HUES6 (cell line): ENCODE measurements at regions not wholly inside any gene's neighbourhood (a gene's known extent, or its start where the extent isn't known, plus 50 kb on each side); places are given as distances from the start of the nearest gene placed in this dataset.
"Not testable (repeated sequence)": the region's sequence is repeated elsewhere in the genome, so short reads cannot be mapped to it uniquely, and the experiment has no call there.

Experiments
- H3K27ac ChIP-seq: 2 replicates; pipeline ENCODE4 v1.7.0; 2013; ENCODE audit warnings: low read depth, mild to moderate bottlenecking, low read length, inconsistent platforms
- H3K27me3 ChIP-seq: 2 replicates; pipeline ENCODE4 v1.6.1; 2013; ENCODE audit warnings: low read length; ENCODE audit not compliant: control insufficient read depth, insufficient read depth
- H3K36me3 ChIP-seq: 2 replicates; pipeline ENCODE4 v1.6.1; 2013; ENCODE audit warnings: low read length; ENCODE audit not compliant: control insufficient read depth, insufficient read depth
- H3K4me1 ChIP-seq: 2 replicates; pipeline ENCODE4 v1.6.1; 2013; ENCODE audit warnings: low read length; ENCODE audit not compliant: control insufficient read depth, insufficient read depth
- H3K4me3 ChIP-seq: 2 replicates; pipeline ENCODE4 v1.5.1; 2013; ENCODE audit warnings: low read depth, low read length
- H3K9ac ChIP-seq: one replicate; pipeline ENCODE4 v1.6.1; 2013; ENCODE audit warnings: mild to moderate bottlenecking, low read length
- H3K9me3 ChIP-seq: 2 replicates; pipeline ENCODE4 v1.6.1; 2013; ENCODE audit warnings: low read depth, low read length; ENCODE audit not compliant: control insufficient read depth, insufficient read depth

DNA sequence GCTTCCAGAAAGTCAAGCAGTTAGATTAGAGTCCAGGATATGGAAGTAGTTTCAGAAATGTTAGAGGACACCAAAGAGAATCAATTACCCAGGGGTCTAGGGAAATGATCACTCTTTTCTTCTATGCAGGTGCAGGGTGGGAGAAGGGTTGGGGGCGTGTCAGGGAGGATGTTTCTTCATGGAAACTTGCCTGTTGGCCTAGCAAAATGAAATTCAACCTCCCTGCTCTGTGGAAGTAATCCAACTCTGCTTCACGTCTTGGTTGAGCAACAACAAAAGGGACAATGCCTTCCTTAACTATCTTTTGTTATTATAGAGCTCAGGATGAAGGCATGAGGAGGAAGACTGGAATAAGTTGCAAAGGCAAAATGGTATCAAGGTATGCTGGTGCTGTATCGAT is 210.8 kb upstream of the ETAA1 start:
- no peak overlapping the region for H3K27ac ChIP-seq
- H3K4me3 ChIP-seq: no peak overlapping the region
- no peak overlapping the region for H3K9ac ChIP-seq
- H3K27me3 ChIP-seq: no peaks in the 10 kb centered on the region
- H3K9me3 ChIP-seq: no peaks in the 10 kb centered on the region
- no peaks in the 10 kb centered on the region for H3K36me3 ChIP-seq
- no peaks in the 10 kb centered on the region for H3K4me1 ChIP-seq

DNA sequence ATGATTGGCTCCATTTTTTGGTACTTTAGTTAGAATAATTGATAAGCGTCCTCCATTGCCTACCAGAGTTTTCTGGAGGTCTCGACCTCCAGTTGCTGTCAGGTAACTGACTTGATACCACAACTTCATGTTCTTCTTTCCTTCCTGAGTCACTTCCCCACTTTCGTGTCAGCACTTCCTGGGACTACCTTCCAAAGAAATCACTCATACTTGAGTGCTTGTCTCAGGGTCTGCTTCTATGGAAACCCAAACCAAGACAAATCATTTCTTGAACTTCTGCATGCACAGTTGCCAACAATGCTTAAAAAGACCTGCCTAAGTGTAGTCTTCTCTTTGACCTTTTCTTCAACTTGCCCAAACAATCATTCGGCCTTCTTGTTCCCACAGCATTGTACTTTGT is 210.3 kb upstream of the ETAA1 start:
- H3K36me3 ChIP-seq: no peaks in the 10 kb centered on the region
- no peaks in the 10 kb centered on the region for H3K27me3 ChIP-seq
- no peak overlapping the region for H3K27ac ChIP-seq
- H3K9ac ChIP-seq: no peak overlapping the region
- H3K9me3 ChIP-seq: no peaks in the 10 kb centered on the region
- H3K4me1 ChIP-seq: no peaks in the 10 kb centered on the region
- H3K4me3 ChIP-seq: no peak overlapping the region

DNA sequence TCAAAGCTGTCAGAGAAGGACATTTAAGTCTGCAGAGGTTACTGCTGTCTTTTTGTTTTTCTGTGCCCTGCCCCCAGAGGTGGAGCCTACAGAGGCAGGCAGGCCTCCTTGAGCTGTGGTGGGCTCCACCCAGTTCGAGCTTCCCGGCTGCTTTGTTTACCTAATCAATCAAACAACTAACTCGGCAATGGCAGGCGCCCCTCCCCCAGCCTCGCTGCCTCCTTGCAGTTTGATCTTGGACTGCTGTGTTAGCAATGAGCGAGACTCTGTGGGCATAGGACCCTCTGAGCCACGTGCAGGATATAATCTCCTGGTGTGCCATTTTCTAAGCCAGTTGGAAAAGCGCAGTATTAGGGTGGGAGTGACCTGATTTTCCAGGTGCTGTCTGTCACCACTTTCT is 201.8 kb upstream of the ETAA1 start:
- H3K27me3 ChIP-seq, H3K4me3 ChIP-seq, H3K36me3 ChIP-seq, H3K9ac ChIP-seq, H3K27ac ChIP-seq, H3K4me1 ChIP-seq: not testable (repeated sequence)
- H3K9me3 ChIP-seq: peaks cover 13% of the 10 kb centered on the region; the same call in 1 of the 2 replicates

DNA sequence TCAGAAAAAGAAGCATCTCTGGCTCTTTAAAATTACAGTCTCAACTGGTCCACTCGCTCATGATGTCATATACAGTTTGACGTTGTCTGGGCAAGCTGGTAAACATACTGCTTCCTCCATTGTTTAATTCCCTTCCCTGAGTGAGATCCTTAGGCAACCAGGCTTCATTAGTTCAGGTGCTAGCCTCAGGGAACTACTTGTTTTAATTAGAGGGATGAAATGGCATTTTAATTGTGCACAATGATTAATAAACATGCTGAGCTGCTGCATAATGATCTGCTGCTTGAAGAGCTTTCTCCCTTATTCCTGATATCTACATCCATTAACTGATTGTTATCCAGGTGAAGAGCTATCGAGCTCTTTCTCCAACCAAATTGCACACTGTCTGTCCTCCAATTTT is 195.6 kb upstream of the ETAA1 start:
- no peak overlapping the region for H3K4me3 ChIP-seq
- no peaks in the 10 kb centered on the region for H3K4me1 ChIP-seq
- no peaks in the 10 kb centered on the region; the same call in 1 of the 2 replicates for H3K9me3 ChIP-seq
- no peak overlapping the region for H3K9ac ChIP-seq
- no peaks in the 10 kb centered on the region for H3K27me3 ChIP-seq
- H3K36me3 ChIP-seq: no peaks in the 10 kb centered on the region
- no peak overlapping the region for H3K27ac ChIP-seq

DNA sequence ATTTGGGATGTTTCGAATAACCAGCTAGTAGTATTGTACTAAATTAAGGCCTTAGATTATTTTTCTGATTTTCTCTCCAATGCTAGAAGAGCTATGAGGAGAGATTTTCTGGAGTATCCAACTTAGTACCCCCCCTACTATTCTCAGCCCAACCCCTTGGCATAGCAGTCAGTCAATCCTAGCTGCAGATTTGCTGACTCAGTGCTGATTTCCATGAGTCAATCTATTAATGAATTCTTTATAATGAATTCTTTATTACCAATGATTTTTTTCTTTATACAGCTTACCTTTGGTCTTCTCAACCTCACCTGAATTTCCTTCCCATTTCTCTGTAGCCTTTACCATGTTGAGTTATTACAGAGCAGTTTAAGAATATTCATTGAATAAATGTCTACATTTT is 192.8 kb upstream of the ETAA1 start:
- H3K9ac ChIP-seq: no peak overlapping the region
- H3K36me3 ChIP-seq: no peaks in the 10 kb centered on the region
- no peaks in the 10 kb centered on the region for H3K27me3 ChIP-seq
- peaks cover 7% of the 10 kb centered on the region; the same call in 1 of the 2 replicates for H3K4me1 ChIP-seq
- H3K9me3 ChIP-seq: no peaks in the 10 kb centered on the region
- no peak overlapping the region for H3K27ac ChIP-seq
- no peak overlapping the region for H3K4me3 ChIP-seq

DNA sequence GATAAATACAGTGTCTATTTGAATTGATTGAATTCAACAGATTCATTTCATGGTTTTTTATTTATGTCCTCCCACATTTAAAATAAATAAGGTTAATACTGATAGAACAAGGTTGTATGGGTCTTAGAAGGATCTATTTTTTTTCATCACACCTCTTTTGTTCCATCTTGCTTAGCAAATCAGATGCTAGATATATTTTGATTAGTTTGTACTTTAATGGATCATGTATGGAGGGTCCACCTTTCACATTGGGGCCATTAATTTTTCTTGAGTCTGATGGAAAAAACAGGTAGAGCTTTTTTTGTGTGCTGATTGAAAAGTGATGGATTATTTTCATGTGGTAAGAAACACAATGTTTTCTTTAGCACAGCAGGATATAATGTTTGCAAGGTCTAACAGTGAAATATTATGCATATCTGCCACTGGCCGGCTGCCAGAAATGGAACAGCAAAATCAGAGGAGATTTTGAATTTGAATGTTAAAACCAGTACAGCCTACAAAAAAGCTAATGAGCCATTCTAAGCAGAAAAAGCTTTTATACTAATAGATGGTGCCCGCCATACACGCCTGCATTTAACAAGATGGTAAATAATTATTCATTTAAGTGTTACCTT is 188.1 kb upstream of the ETAA1 start:
- H3K27me3 ChIP-seq: no peaks in the 10 kb centered on the region
- H3K9ac ChIP-seq: no peak overlapping the region
- no peak overlapping the region for H3K4me3 ChIP-seq
- no peaks in the 10 kb centered on the region for H3K36me3 ChIP-seq
- H3K9me3 ChIP-seq: no peaks in the 10 kb centered on the region
- H3K27ac ChIP-seq: no peak overlapping the region
- peaks cover 7% of the 10 kb centered on the region; the same call in 1 of the 2 replicates for H3K4me1 ChIP-seq

DNA sequence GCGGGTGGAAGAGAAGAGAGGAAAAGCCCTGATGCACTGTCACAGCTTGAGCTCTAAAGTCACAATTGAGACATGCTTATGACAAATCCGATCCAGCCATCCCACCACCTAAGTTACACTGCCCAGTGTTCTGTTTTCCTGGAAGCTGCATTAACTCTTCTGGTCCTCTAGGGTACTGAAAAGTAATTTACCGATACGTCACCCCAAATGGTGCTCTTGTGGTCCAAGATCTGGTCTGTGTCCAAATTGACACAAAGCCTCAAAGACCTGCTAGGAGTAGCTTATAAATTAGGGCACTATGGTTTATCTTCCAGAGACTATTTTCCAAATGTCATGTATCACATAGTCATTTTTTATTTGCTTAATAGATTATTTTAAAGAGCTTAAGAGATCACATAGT is 186.7 kb upstream of the ETAA1 start:
- Histone ChIP-seq H3K9me3 (no peaks in the 10 kb centered on the region), H3K27me3 (no peaks in the 10 kb centered on the region), H3K4me3 (no peak overlapping the region), H3K9ac (no peak overlapping the region), H3K27ac (no peak overlapping the region), H3K4me1 (peaks cover 7% of the 10 kb centered on the region; the same call in 1 of the 2 replicates), H3K36me3 (no peaks in the 10 kb centered on the region)

DNA sequence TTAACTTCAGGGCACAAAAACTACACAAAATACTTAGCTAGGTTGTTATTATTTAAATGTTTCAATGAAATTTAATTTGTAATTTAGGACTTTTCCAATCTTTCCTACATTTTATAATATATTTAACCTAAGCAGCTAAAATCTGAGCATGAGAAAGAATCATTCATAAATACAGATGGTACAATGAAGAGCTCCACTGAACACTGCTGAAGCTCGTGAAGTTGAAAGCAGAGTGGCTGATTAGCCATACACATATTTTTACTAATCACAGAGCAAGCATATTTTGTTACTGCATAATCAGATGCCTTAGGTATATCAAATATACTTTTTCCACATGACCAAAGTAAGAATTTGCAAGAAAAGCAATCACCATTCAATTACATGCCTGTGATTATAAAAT is 184.9 kb upstream of the ETAA1 start:
- H3K9ac ChIP-seq: no peak overlapping the region
- no peaks in the 10 kb centered on the region for H3K27me3 ChIP-seq
- H3K4me1 ChIP-seq: peaks cover 7% of the 10 kb centered on the region; the same call in 1 of the 2 replicates
- H3K9me3 ChIP-seq: no peaks in the 10 kb centered on the region
- no peak overlapping the region for H3K27ac ChIP-seq
- no peak overlapping the region for H3K4me3 ChIP-seq
- H3K36me3 ChIP-seq: no peaks in the 10 kb centered on the region

DNA sequence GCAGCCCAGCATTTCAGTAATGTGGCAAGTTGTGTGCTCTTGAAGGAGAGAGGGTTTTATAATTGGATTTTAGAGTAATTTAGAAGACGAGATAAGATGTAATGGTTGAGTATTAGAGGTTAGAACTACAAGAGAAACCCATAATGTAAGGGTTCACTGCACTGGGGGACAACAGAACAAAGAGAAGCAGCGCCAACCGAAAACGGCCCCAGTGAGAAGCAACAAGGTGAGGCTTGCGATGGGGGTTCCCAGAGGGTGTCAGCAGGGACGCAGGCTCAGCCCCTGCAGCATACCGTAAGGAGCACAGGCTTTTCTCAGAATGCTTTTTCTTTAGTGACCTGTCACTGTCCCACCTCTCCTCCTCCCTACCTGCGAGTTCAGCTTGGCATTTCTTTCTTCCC is 183.9 kb upstream of the ETAA1 start:
- Histone ChIP-seq H3K9me3 (peaks cover 6% of the 10 kb centered on the region; the same call in 1 of the 2 replicates), H3K4me3 (no peak overlapping the region), H3K27ac (no peak overlapping the region), H3K9ac (no peak overlapping the region), H3K36me3 (no peaks in the 10 kb centered on the region), H3K4me1 (no peaks in the 10 kb centered on the region; the same call in 1 of the 2 replicates), H3K27me3 (no peaks in the 10 kb centered on the region)

DNA sequence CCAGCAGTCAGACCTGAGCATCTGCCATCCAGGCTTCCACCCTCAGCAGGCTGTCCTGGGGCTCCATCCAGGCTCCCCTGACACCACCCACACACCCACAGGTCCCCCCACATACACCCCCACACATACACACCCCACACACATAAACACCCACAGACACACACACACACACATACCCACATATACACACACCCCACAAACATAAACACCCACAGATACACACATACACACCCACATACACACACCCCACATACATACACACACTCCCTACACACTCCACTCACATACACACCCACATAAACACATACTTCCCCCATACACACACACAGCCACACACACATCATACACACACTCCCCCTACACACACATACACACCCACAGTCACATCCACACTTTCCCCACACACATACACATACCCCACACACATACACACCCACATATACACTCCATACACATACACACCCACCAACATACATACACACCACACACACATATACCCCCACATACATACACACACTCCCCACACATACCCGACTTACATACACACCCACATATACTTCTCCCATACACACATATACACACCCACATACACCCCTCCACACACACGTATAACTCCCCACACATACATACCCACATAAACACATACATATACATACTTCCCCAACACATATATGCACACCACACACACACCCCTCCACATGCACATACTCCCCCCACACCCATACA is 183.3 kb upstream of the ETAA1 start:
- H3K9ac ChIP-seq: no peak overlapping the region
- H3K36me3 ChIP-seq: no peaks in the 10 kb centered on the region
- H3K27ac ChIP-seq: no peak overlapping the region
- no peaks in the 10 kb centered on the region for H3K27me3 ChIP-seq
- H3K4me3 ChIP-seq: no peak overlapping the region
- no peaks in the 10 kb centered on the region; the same call in 1 of the 2 replicates for H3K4me1 ChIP-seq
- H3K9me3 ChIP-seq: peaks cover 10% of the 10 kb centered on the region

DNA sequence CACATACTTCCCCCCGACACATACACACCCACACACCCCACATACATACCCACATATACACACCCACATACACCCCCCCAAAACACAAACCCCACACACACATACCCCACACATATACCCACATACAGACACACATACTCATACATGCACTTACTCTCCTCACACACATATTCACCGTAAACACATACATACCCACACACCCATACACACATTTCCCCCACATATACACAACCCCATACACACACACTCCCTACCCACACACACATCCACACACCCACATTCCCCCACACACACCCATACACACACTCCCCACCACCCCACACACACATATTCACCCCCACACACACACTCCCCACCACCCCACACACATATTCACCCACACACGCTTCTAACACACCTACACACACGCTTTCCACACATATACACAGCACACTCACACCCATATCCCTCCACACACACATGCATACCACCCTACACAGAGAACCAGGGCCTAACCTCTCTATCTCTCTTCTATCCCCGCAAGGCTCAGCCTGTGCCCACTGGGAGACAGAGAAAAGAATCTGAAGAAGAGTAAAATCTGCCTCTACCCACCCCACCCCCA is 182.4 kb upstream of the ETAA1 start:
- Histone ChIP-seq H3K36me3 (no peaks in the 10 kb centered on the region), H3K9ac (no peak overlapping the region), H3K27me3 (no peaks in the 10 kb centered on the region), H3K9me3 (peaks cover 10% of the 10 kb centered on the region), H3K4me3 (no peak overlapping the region), H3K4me1 (no peaks in the 10 kb centered on the region; the same call in 1 of the 2 replicates), H3K27ac (no peak overlapping the region)
